ENCODE measurements at regions not wholly inside any gene's neighbourhood (a gene's known extent, or its start where the extent isn't known, plus 50 kb on each side); places are given as distances from the start of the nearest gene placed in this dataset.
A peak's percentile ranks its signal among the peaks of the same experiment; 100 is the strongest.

DNA sequence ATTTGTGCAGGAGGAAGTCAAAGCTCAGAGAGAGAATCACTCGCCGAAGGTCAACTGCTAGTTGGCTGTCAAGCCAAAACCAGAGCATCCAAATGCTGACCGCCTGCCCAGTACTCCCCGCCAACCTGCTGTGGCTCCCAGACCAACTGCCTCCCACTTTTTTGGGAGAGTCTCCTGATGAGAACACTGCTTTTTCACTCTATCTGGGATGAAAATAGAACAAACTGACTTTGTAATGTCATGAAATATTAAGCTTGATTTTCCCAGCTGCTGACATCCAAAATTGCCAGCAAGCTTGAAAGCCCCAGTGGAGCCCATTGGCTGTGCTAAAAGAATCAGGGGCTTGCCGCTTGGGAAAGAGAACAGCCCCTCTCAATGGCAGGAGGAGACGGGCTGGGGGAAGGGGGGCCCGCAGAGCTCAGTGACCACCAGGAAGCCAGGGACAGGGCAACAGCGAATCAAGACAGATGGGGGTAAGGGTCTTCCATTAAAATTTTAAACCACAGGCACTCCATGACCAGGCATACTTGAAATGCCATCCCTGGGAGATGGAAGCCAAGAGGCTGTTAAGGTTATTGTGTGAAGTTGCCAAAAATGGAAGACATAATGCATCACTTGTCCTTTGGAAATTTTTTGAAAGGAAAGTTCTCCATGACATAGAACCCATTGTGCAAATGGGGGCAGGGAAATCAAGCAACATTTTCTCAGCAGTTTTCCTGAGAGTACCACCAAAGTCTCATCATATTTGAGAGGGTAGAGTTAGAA, 125.7 kb upstream of the CDH5 start:
- DNase-seq = no peak

DNA sequence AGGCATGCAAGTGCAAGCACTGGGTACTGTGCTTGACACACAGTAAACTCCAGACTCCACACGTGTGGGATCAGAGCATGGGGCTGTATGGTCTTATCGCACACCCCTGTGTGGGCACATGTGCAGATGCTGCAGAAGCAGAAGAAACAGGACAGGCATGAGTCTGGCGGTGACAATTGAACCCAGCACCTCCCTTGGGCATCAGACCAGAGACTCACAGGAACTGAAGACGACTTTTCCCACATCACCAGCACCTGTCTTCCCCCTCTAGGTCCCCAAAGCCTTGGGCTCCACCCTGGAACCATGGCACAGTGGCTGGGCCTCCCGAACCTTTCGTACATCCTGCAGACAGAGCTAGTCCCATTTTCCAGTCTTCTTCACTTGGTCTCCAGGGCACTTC, 126.4 kb upstream of the CDH5 start:
- no peak for DNase-seq

DNA sequence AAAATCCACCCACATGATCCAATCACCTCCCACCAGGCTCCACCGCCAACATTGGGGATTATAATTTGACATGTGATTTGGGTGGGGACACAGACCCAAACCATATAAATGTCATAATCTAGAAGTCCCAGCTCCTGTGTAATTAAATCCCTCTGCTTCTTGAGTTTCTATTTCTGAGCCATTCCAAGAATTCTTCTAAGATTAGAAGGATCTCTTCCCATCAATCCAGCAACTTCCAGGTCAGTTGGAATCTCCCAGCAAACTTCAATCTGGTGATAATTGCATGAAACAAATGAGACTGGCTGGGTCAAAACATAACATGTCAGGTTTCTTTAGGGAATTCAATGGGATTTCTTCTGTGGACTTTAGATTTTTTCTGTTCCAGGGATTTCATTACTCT, 127.8 kb upstream of the CDH5 start:
- DNase-seq = no peak

DNA sequence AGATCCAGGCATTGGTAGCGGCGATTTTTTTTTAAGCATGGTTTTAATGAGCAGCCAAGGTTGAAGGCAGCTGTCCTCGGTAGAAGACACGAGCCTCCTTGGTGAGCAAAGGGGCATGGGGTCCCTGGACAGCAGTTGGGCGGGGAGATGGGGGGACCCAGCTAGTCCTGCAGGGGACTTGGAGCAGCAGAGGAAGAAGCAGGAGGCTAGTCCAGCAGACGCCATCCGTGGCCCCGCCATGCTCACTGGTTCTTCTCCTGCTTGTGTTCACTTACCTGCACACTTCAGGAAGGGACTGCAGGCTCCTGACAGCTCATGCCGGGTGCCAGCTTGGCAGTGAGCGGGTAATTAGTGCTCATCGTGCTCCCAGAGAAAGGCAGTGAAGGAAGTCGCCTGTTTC, 130.2 kb upstream of the CDH5 start:
- no peak for DNase-seq

DNA sequence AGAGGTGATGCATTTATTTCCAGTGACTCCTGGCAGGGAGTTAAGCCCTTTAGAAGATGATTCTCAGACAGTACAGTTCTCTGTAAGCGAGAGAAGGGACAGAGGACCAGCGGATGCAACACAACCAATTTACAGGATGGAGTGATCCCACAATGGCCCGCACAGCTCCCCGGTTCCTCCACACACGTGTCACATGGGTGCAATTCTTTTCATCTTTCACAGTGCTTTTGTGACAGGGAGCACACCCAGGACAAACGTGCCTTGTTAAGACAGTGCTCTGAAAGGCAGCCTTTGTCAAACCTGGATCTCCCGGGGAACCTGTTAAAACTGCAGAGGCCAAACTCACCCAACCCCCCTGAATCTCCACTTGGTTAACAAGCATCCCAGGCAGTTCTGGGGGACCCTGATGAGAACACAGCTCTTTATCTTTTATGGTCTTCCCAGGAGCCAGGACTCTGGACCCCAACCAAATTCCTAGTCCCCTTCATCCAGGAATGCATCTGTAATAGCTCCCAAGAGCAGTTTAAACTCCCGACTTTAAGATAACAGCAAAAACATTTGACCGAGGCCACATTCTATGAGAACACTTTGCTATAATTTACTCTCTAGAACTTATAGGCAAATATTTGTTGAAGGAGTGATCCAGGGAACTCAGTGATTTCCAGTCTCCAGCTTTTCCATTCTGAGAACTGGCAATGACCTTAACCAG, 134.9 kb upstream of the CDH5 start:
- no peak for DNase-seq

DNA sequence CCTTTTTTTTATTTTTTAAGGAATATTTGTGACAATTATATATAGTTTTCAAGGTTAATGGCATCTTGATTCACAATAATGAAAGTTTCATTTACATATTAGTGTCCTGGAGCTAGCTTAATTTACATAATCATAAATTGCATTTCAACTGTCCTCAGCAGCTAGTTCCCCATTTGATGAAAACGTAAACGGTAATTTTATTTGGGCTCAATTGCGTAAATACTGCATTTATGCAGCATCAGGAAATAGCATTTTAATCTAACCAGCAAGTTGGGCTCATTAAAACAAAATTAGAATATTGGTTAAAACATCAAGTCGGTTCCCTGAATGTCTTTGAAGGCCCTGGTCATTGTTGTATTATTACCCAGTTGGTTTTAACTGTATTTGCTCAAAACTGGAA, 136.8 kb upstream of the CDH5 start:
- DNase-seq = no peak

DNA sequence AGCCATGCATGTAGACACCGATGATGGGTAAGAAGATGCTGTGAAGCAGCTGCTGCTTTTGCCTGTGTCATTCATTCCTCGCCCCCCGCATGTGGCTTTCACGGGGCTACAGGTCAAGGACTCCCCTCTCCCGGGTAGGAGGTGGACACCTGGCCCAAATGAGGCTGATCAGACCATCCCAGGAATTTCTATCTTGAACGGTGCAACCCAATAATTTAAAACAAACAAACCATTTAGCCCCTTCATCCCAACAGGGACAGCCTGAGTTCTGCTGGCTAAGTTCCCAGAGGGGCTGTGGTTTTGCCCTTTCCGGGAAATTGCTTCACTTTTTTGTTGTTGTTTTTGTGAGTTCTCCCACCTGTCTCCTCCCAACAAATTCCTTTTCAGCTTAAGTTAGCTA, 137.7 kb upstream of the CDH5 start:
- DNase-seq = no peak

DNA sequence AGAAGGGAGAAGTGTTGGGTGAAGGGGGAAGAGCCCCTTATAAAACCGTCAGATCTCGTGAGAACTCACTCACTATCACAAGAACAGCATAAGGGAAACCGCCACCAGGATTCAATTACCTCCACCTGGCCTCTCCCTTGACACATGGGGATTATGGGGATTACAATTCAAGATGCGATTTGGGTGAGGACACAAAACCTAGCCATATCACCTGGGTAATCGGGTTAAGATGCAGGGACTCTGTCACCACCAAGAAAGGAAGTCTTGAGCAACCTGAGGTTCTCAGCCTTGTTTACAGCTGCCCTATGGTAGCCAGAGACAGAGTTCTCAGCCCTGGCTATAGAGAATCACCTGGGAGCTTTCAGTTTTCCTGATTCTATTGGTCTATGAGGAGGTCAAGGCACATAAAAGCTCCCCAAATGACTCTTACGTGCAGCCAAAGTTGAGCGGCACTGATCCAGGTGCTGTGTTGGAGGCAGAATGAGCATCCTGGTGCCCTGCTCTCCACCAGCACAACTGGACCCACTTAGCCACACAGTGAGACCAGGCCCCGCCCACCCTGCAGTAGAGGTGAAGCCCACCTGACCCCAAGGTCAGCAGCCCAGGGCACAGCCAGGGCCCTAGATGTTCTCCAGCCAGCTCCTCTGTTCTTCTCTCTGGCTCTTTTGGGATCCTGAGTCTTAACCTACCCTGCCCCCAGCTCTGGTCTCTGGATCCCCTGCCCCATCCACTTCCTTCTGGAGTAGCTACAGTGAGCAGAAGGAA, 138.5 kb upstream of the CDH5 start:
- DNase-seq = no peak

DNA sequence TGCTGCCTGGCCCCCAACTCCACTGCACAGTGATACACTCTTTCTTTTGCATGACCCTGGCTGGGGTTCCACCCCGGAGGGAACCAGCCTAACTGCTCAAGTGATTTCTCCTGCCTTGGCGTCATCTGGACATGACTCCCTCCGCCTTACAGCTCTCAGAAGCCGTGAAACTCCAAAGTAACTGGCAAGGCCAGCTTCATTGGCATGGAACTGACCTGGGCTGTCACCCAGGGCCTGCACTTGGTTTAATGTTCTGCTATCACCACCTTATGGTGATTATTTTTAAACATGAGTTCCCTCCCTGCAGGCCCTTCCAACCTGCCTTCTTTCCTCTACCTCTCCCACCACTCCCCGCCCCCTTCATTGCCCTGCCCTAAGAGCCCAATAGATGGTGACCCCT, 139.7 kb upstream of the CDH5 start:
- no peak for DNase-seq

DNA sequence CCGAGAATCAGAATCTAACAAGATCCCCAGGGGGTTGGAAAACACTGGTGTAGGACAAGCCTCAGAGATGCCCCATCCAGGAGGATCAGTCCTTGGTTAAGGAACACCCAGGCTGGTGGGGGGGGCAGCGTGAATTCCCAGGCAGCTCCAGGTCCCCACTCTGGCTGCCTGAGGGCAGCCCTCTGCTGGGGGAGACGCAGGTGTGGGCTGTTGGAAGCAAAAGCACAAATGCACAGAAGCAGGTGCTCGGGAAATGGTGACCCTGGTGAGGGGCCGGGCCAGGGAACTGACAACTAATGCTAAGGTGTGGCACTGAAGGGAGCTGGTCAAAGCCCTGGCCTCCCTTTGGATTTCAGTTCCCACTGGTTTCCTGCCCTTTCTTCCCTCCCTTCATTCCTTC, 140.8 kb upstream of the CDH5 start:
- DNase-seq = no peak

DNA sequence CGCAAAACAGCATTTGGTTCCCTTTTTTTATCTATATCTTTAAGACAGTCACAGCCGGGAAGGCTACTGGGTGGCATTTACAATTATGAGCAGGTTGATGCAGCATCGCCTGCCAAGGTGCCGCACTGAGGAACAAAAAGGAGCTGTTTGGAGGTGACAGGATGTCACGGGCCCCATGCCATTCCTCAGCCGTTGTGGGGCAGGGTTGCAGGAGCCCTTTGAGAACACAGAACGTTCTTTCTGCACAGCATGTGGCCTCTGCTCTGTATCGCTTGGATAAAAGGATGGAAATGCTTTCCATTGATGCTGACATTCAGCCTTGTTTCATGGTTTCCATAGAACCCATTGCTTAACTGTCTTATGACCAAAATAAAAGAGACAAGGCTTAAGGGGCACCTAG, 141.9 kb upstream of the CDH5 start:
- no peak for DNase-seq

DNA sequence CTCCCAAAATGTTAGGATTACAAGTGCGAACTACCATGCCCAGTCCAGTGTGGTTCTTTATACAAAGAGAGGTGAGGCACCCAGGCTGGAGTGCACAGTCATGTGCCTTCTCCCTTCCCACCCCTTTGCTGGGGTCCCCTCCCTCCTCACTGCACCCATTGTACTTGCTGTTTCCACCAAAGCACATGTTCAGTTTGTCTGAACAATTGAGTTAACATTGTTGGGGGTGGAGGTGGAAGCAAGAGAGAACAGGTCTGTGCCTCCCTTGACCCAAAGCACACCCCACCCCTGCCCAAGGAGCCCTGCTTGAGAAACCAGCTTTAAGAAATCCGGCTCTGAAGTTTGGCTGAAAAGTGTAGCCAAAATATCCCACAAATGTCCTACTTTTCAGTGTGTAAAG, 142.3 kb upstream of the CDH5 start:
- no peak for DNase-seq

DNA sequence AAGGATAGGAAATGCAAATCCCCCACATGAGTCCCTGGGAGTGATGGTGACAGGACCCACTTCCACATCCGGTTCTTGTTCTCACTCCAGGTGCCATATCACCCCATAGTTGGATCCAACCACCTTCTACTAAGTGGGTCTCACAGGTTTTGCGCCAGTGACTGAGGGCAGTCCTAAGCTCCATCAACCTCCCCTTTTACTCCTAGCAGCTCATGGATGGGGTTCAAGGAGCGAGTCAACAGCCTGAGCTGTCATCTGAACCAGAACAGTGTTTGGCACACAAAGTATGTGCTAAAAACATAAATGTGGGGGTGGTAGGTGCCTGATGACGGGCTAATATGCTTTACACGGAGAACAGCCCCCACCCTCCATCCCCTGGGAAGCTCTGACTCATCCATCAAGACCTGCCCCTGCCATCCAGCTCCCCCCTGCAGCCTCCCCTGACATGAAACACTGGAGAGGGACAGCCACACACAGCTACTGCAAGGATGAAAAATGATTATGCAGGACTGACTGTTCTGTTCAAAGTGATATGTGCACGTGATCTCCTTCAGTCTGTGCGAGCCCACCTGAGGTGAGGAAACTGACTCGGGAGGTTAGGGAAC, 143.2 kb upstream of the CDH5 start:
- no peak for DNase-seq

DNA sequence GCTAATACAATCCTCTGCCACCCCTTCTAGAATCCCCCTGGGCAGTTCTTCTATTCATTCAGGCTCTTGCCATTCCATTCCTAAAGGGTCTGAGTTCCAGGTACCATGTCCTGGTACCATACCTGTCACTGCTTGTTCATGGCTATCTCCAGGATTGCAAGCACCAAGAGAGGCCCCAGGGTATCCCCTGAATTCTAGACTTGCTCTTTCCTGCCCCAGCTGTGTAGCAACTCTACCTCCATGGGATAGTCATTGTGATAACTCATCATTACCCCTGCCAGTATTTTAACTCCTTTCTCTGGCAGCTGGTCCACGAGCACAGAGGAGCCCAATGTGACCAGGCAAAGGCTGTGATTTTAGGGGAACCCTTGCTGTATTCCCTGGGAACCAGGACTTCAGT, 143.7 kb upstream of the CDH5 start:
- DNase-seq = no peak

DNA sequence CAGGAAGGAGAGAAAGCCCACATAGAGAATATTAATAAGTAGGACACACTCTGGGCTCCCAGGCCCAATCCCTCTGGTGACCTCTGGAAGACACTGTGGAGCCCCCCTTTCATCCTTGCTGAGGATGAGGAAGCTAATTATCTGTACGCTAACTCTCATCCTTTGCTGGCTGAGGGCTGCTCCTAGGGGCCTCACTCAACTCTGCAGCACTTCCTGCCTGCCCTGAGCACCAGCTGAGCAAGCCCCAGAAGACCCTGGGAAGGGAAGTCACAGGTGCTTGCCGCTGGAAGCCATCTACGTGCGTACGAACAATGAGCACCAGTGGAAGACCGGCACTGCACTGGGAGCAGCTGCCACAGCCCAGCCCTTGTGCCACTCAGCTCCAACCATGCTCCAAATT, 145.8 kb upstream of the CDH5 start:
- DNase-seq = no peak

DNA sequence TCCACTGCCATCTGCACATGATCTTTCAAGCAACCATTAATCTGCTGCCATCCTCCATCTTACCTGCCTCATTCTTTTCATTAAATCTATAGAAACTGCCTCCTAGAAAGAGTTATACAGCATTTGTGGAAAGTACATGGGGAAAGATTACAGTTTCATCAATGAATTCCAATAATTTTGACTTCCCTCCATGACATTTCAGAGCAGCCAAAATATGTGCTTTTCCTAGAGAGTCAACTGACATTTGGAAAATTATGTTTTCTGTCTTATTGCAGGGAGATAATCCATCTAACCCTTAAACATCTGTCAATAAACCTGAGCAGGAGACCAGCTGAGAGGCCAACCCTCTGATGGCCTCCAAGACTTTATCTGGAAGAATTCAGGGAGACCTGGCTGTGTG, 147.0 kb upstream of the CDH5 start:
- no peak for DNase-seq

DNA sequence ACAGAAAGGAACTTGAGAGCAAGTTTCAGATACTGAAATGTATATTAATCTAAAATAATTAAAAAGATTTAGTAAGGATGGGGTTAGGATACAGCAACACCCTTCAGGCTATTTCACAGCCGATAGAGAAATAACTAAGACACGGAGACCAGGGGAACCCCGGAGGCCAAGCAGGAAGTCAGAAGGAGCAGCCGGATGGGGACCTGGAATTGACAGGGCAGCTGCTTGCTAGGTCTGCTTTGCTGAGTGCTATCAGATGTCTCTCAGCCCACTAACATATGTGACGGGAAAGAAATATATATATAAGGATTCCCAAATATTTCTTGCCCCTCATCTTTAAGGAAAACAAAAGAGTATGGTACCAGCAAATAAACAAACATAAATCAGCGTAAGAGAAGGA, 154.1 kb upstream of the CDH5 start:
- no peak for DNase-seq

DNA sequence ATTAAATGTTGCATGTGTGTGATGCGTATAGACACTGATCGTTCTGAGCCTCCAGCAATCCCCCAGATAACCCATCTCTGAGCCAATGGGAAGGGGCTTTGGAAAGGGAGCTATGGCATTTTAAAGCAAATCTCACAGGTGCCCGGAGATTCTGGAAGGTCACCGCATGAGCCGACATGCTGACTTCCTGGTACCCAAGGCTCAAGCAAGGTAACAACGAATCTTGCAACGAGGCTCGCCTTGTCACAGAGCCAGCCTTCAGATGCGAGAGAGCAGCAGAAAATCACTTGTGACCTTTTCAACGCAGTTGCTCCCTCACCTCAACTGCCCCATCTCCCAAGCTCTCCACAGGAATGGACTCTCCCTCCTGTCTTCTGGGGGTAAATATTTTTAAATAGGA, 154.8 kb upstream of the CDH5 start:
- DNase-seq = no peak

DNA sequence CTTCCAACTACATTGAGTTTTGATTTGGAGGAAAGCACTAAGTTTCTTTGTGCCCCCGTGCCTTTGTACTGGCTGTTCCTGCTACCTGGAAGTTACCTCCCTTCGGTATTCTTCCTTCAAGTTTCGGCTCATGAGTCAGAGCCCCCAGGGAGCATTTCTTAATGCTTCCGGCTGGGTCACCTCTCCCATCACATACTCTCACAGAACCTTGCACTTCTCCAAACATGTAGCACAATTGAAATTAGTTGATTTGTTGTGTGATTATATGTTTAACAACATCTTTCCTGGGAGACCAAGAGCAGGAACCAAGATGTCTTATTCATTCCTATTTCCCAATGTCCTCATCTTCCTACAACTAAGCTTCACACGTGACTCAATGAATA, 158.6 kb upstream of the CDH5 start:
- no peak for DNase-seq

DNA sequence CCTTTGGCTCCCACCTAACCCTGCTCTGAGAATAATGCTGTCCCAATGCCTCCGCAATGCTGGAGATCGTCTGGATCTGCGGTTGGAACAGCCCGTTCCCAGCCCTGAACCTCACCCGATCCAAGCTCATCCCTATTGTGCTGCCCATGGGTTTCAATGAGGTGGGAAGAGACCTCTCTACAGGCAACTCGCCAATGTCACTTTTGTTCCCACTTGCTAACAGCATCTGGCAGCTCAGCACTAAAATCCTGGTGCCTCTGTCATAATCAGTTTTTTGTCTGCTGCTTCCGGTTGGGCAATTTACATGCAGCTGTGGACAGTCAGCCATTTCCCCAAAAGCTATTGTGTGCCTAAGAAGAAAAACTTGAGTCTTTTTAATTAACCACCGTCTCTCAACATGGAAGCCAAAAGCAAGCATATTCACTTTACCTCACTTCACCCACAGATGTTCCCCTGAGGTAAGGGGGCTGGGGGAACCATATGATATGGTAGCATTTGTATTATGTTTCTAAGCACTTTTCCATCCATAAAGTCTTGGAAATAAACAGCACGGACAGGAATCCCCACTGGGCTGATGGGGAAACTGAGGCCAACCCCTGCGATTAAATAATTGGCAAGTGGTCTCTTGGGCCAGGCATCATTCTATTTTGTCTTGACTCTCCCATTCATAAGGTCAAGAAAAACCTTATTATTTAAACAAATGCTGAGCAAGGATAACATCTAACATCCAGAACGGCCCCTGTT, 159.2 kb upstream of the CDH5 start:
- DNase-seq = peak in 1 of 2 donors; percentile 20

DNA sequence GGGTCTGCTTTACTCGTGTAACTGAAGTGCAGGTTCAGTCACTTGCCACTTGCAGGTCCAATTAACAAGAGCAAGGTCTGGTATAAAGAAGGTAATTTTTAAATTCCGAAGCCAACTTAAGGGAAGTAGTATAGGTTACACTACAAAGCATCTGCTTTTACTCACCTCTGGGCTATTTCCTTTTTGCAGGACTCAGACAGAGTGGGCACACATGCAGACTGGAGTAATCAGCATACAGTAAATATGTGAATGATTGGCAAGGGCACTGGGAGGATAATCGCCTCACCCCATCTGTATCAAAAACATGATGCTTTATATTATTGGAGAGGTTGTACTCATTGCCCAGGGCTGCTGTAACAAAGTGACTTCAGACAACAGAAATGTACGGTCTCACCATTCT, 160.1 kb upstream of the CDH5 start:
- DNase-seq = no peak

DNA sequence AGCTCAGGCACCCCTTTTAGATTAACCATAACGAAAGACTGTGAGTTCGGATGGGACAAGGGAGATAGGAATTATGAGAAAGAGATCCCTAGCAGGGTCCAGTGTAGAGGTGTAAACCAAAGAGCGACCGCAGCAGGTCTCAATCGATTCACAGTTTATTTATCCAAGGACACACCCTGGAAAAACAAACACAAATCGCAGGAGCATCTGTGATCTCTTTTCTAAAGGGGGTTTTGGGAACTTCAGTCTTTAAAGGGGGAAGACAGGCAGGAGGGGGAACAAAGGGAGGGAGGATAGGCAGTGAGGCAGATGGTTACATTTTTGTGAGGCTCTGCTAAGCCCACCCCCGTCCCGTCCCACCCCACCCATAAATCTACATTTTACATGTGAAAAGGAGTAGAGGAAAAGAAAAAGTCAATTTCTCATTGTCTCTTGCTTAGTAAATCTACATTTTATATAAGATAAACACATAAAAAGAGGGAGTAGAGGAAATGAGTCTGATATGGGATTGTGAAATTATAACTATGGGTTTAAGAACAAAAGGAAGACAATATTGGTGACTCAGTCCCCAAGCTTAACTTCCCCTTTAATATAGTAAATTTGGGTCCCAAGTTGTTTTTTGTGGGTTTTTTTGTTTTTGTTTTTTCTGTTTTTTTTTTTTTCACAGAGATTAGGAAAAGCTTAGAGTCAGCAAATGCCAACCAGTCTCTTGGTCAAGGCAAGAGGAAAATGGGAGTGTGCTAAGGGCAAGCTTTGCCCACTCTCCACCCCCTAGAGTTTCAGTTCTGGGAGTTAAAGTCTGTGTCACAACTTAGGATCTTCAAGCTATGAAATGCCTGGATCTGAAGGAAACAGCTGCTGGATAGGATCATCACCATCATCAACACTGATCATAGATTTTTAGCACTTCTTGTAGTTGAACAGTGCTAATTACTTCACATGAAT, 160.9 kb upstream of the CDH5 start:
- DNase-seq = no peak
